OCI-LY1 (cell line): ENCODE measurements at regions not wholly inside any gene's neighbourhood (a gene's known extent, or its start where the extent isn't known, plus 50 kb on each side); places are given as distances from the start of the nearest gene placed in this dataset.

ENCODE experiments used
- EZH2 ChIP-seq: fragments of 200-600 bp; sonication (generic), shearing (Covaris generic); IDR thresholded peaks from 2 replicates; pipeline ENCODE4 v1.8.0; 2017; ENCODE audit warnings: borderline replicate concordance, mixed run types, mild to moderate bottlenecking, antibody characterized with exemption, low read length, moderate library complexity, mixed read lengths
- TF ChIP-seq, protein P1 (sequence below): fragments of 200-600 bp; sonication (generic), shearing (Covaris generic); IDR thresholded peaks from 2 replicates; pipeline ENCODE4 v1.5.1; 2017; ENCODE audit warnings: mild to moderate bottlenecking, antibody characterized with exemption, low read length, moderate library complexity, mixed read lengths

GRCh38 chr4:160745126-160745525 is 1418.7 kb downstream of the FSTL5 start:
- TF ChIP-seq, protein P1, sequence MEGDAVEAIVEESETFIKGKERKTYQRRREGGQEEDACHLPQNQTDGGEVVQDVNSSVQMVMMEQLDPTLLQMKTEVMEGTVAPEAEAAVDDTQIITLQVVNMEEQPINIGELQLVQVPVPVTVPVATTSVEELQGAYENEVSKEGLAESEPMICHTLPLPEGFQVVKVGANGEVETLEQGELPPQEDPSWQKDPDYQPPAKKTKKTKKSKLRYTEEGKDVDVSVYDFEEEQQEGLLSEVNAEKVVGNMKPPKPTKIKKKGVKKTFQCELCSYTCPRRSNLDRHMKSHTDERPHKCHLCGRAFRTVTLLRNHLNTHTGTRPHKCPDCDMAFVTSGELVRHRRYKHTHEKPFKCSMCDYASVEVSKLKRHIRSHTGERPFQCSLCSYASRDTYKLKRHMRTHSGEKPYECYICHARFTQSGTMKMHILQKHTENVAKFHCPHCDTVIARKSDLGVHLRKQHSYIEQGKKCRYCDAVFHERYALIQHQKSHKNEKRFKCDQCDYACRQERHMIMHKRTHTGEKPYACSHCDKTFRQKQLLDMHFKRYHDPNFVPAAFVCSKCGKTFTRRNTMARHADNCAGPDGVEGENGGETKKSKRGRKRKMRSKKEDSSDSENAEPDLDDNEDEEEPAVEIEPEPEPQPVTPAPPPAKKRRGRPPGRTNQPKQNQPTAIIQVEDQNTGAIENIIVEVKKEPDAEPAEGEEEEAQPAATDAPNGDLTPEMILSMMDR = no peak
- TF ChIP-seq EZH2 = no peak
